GM23338 (cell line): ENCODE measurements at regions not wholly inside any gene's neighbourhood (a gene's known extent, or its start where the extent isn't known, plus 50 kb on each side); places are given as distances from the start of the nearest gene placed in this dataset.

Experiments
- ATAC-seq: fragments of 200-7000 bp; cut with Tn5 transposase; 3 replicates; pipeline ENCODE4 v1.9.1; 2020
- DNase-seq: peaks from one replicate; pipeline ENCODE4 v3.0.0-alpha.2; 2015; ENCODE audit warnings: low spot score
- H2AFZ ChIP-seq: fragments of 200-600 bp; sonication (generic); 2 replicates; pipeline ENCODE4 v1.8.0; 2016; ENCODE audit warnings: antibody characterized with exemption, mild to moderate bottlenecking, moderate library complexity
- H3F3A ChIP-seq: fragments of 200-600 bp; sonication (generic); replicated peaks from 2 replicates; pipeline ENCODE4 v1.8.0; 2017; ENCODE audit warnings: antibody characterized with exemption, mixed run types, low read depth
- H3K27ac ChIP-seq: fragments of 200-600 bp; sonication (generic); 2 replicates; pipeline ENCODE4 v1.6.1; 2016; ENCODE audit warnings: low read depth
- H3K27me3 ChIP-seq: fragments of 200-600 bp; sonication (generic); 2 replicates; pipeline ENCODE4 v1.8.0; 2016; ENCODE audit warnings: mild to moderate bottlenecking, mixed run types, moderate library complexity; ENCODE audit not compliant: insufficient read depth
- H3K36me3 ChIP-seq: fragments of 200-600 bp; sonication (generic); 2 replicates; pipeline ENCODE4 v1.8.0; 2016; ENCODE audit warnings: mild to moderate bottlenecking; ENCODE audit not compliant: insufficient read depth
- H3K4me1 ChIP-seq: fragments of 200-600 bp; sonication (generic); 2 replicates; pipeline ENCODE4 v1.8.0; 2016; ENCODE audit warnings: mild to moderate bottlenecking, moderate library complexity; ENCODE audit not compliant: insufficient read depth
- H3K4me2 ChIP-seq: fragments of 200-600 bp; sonication (generic); 2 replicates; pipeline ENCODE4 v1.7.1; 2017; ENCODE audit warnings: mixed run types
- H3K4me3 ChIP-seq: fragments of 200-600 bp; sonication (generic); 2 replicates; pipeline ENCODE4 v1.6.1; 2016; ENCODE audit warnings: mixed run types
- H3K79me2 ChIP-seq: fragments of 200-600 bp; sonication (generic); replicated peaks from 2 replicates; pipeline ENCODE4 v1.8.0; 2017; ENCODE audit warnings: mild to moderate bottlenecking; ENCODE audit not compliant: insufficient read depth
- H3K9me2 ChIP-seq: fragments of 200-600 bp; sonication (generic); 2 replicates; pipeline ENCODE4 v1.8.0; 2017; ENCODE audit not compliant: insufficient read depth
- H4K20me1 ChIP-seq: fragments of 200-600 bp; sonication (generic); replicated peaks from 2 replicates; pipeline ENCODE4 v1.8.0; 2017; ENCODE audit warnings: mild to moderate bottlenecking; ENCODE audit not compliant: insufficient read depth
- H3K27ac Mint-ChIP-seq: 2 replicates; pipeline ENCODE4 v1.8.0; 2020; ENCODE audit warnings: inconsistent platforms, mild to moderate bottlenecking, moderate library complexity, mixed read lengths
- H3K27me3 Mint-ChIP-seq: 3 replicates; pipeline ENCODE4 v1.8.0; 2022; ENCODE audit warnings: low read depth, mild to moderate bottlenecking, moderate library complexity, mixed read lengths, inconsistent platforms; ENCODE audit not compliant: insufficient read depth, poor library complexity
- H3K36me3 Mint-ChIP-seq: 3 replicates; pipeline ENCODE4 v1.8.0; 2021; ENCODE audit warnings: low read depth, mild to moderate bottlenecking, inconsistent platforms, moderate library complexity, mixed read lengths
- H3K4me1 Mint-ChIP-seq: 3 replicates; pipeline ENCODE4 v1.8.0; 2020; ENCODE audit warnings: mild to moderate bottlenecking, inconsistent platforms, mixed read lengths
- H3K4me3 Mint-ChIP-seq: 3 replicates; pipeline ENCODE4 v1.8.0; 2021; ENCODE audit warnings: moderate library complexity, mild to moderate bottlenecking, inconsistent platforms, mixed read lengths
- H3K9me3 Mint-ChIP-seq: 3 replicates; pipeline ENCODE4 v1.8.0; 2020; ENCODE audit warnings: moderate library complexity, mild to moderate bottlenecking, inconsistent platforms, mixed read lengths
- CREB1 ChIP-seq: fragments of 250-450 bp; sonication (Bioruptor Pico); IDR thresholded peaks from 2 replicates; pipeline ENCODE4 v1.5.0; 2020; ENCODE audit warnings: low read depth, mild to moderate bottlenecking, moderate library complexity
- EZH2 ChIP-seq: fragments of 200-600 bp; sonication (generic); IDR thresholded peaks from one replicate; pipeline ENCODE4 v1.8.0; 2017; ENCODE audit warnings: antibody characterized with exemption, mild to moderate bottlenecking, low read depth; ENCODE audit not compliant: unreplicated experiment
- EZH2phosphoT487 ChIP-seq: fragments of 200-600 bp; sonication (generic); IDR thresholded peaks from one replicate; pipeline ENCODE4 v1.8.1; 2018; ENCODE audit warnings: antibody characterized with exemption; ENCODE audit not compliant: unreplicated experiment
- JUNB ChIP-seq: IDR thresholded peaks from one replicate; pipeline ENCODE4 v1.6.1; 2016; ENCODE audit warnings: antibody characterized with exemption; ENCODE audit not compliant: unreplicated experiment
- NANOG ChIP-seq: IDR thresholded peaks from 2 replicates; pipeline ENCODE4 v1.6.1; 2016; ENCODE audit warnings: antibody characterized with exemption, borderline replicate concordance
- TF ChIP-seq, protein P1 (sequence below): IDR thresholded peaks from one replicate; pipeline ENCODE4 v1.6.1; 2018; ENCODE audit warnings: antibody characterized with exemption; ENCODE audit not compliant: unreplicated experiment
- TF ChIP-seq, protein P2 (sequence below): IDR thresholded peaks from 2 replicates; pipeline ENCODE4 v1.6.1; 2016; ENCODE audit warnings: antibody characterized with exemption
- TF ChIP-seq, protein P3 (sequence below), 2 experiments: fragments of 200-600 bp in 1 of 2; sonication (generic) in 1 of 2; conservative IDR thresholded peaks; 2 replicates each; pipeline versions ENCODE4 v1.5.1 to v1.6.1; 2016 to 2017; ENCODE audit warnings: antibody characterized with exemption in 2 of 2, low read depth in 2 of 2, mild to moderate bottlenecking in 2 of 2, moderate library complexity in 1 of 2

DNA sequence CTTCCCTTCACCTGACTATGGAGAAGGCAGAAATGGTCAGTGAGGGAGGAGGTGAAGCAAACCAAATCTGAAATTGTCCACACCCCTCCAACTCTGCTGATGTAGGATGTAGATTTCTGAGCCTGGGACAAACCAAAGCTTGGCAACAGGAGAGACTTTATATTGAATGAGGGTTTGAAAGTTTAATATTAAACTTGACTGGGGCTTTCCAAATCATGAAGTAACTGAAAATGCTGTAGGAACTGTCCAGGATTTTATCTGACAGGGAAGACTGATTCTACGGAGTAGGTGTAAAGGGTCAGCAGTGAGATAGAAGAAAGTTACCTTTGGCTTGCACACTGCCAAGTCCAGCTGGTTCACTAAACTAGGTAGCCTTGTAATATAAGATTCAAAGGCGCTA lies 194.5 kb downstream of the TDRD15 start (continued):
- TF ChIP-seq NANOG = no peak
- no peak for TF ChIP-seq JUNB
- TF ChIP-seq EZH2phosphoT487 = no peak

DNA sequence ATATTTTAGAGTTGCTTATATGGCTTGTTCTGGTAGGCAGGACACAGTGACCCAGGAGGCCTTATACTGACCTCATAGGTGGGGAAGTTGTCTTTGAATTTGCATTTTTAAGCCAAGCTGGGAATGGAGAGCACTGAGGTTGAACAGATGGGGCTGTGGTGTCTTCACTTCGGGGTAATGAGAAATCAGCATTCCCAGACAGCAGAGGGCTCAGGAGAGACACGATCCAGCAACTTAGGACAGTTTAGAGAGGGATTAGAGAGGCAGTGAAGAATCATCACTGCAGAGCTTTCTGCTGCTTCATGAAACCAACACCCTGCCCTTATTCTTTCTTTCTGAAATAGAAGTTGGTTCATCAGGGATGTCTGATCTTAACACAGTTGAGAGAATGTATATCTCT lies 202.4 kb downstream of the TDRD15 start:
- ATAC-seq (peak; percentile 28; the same call in 1 of the 3 replicates), DNase-seq (no peak)

DNA sequence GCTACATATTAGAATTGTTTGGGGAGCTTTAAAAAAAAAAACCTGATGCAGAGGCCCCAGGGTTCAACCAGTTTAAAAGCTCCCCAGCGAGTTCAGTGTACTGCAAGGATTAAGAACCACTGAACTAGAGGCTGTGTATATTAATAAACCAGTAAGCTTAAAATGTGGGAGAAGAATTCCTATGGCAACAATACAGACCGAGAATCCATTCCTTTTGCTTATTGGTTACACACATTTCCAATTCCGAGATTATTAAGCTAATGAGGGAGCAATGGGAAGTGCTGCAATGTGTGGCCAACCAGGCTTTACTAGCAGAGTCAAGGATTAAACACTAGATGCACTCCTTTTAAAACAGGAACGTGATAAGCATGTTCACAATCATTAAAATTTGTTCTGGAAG lies 204.4 kb downstream of the TDRD15 start:
- Mint-ChIP-seq H3K9me3 (peaks cover 3% of the 10 kb centered on the region; the same call in 1 of the 3 replicates), H3K4me3 (no peak overlapping the region), H3K27me3 (no peaks in the 10 kb centered on the region), H3K27ac (no peak overlapping the region), H3K4me1 (peaks cover 8% of the 10 kb centered on the region; the same call in 2 of the 3 replicates), H3K36me3 (no peaks in the 10 kb centered on the region)
- Histone ChIP-seq H3K79me2 (no peaks in the 10 kb centered on the region), H3K4me1 (no peaks in the 10 kb centered on the region), H3F3A (no peaks in the 10 kb centered on the region), H3K27ac (no peak overlapping the region), H3K9me2 (no peaks in the 10 kb centered on the region), H3K36me3 (no peaks in the 10 kb centered on the region), H3K4me2 (no peak overlapping the region), H2AFZ (no peak overlapping the region), H3K4me3 (no peak overlapping the region), H3K27me3 (no peaks in the 10 kb centered on the region), H4K20me1 (no peaks in the 10 kb centered on the region)
- DNase-seq (no peak), ATAC-seq (no peak)
- TF ChIP-seq EZH2 (no peak), CREB1 (CRISPR knock-in tag) (no peak), NANOG (no peak)
- TF ChIP-seq, protein P1, sequence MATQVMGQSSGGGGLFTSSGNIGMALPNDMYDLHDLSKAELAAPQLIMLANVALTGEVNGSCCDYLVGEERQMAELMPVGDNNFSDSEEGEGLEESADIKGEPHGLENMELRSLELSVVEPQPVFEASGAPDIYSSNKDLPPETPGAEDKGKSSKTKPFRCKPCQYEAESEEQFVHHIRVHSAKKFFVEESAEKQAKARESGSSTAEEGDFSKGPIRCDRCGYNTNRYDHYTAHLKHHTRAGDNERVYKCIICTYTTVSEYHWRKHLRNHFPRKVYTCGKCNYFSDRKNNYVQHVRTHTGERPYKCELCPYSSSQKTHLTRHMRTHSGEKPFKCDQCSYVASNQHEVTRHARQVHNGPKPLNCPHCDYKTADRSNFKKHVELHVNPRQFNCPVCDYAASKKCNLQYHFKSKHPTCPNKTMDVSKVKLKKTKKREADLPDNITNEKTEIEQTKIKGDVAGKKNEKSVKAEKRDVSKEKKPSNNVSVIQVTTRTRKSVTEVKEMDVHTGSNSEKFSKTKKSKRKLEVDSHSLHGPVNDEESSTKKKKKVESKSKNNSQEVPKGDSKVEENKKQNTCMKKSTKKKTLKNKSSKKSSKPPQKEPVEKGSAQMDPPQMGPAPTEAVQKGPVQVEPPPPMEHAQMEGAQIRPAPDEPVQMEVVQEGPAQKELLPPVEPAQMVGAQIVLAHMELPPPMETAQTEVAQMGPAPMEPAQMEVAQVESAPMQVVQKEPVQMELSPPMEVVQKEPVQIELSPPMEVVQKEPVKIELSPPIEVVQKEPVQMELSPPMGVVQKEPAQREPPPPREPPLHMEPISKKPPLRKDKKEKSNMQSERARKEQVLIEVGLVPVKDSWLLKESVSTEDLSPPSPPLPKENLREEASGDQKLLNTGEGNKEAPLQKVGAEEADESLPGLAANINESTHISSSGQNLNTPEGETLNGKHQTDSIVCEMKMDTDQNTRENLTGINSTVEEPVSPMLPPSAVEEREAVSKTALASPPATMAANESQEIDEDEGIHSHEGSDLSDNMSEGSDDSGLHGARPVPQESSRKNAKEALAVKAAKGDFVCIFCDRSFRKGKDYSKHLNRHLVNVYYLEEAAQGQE = no peak
- TF ChIP-seq, protein P2, sequence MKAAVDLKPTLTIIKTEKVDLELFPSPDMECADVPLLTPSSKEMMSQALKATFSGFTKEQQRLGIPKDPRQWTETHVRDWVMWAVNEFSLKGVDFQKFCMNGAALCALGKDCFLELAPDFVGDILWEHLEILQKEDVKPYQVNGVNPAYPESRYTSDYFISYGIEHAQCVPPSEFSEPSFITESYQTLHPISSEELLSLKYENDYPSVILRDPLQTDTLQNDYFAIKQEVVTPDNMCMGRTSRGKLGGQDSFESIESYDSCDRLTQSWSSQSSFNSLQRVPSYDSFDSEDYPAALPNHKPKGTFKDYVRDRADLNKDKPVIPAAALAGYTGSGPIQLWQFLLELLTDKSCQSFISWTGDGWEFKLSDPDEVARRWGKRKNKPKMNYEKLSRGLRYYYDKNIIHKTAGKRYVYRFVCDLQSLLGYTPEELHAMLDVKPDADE = no peak

More for the DNA sequence above, 202.4 kb downstream of the TDRD15 start:
- Mint-ChIP-seq H3K4me3 (no peak overlapping the region), H3K27me3 (no peaks in the 10 kb centered on the region), H3K9me3 (peaks cover 3% of the 10 kb centered on the region; the same call in 1 of the 3 replicates), H3K4me1 (no peaks in the 10 kb centered on the region), H3K27ac (no peak overlapping the region), H3K36me3 (no peaks in the 10 kb centered on the region)
- no peaks in the 10 kb centered on the region for H3F3A ChIP-seq
- TF ChIP-seq, protein P1 = no peak
- TF ChIP-seq, protein P3, sequence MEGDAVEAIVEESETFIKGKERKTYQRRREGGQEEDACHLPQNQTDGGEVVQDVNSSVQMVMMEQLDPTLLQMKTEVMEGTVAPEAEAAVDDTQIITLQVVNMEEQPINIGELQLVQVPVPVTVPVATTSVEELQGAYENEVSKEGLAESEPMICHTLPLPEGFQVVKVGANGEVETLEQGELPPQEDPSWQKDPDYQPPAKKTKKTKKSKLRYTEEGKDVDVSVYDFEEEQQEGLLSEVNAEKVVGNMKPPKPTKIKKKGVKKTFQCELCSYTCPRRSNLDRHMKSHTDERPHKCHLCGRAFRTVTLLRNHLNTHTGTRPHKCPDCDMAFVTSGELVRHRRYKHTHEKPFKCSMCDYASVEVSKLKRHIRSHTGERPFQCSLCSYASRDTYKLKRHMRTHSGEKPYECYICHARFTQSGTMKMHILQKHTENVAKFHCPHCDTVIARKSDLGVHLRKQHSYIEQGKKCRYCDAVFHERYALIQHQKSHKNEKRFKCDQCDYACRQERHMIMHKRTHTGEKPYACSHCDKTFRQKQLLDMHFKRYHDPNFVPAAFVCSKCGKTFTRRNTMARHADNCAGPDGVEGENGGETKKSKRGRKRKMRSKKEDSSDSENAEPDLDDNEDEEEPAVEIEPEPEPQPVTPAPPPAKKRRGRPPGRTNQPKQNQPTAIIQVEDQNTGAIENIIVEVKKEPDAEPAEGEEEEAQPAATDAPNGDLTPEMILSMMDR (conservative IDR thresholded peaks at IDR 0.05; ENCODE audit: low read depth in 2 of 2) = peak in 1 of 2 experiments; percentile 22; a peak in 2 of 4 replicates
- no peaks in the 10 kb centered on the region for H3K79me2 ChIP-seq
- H3K27ac ChIP-seq = no peak overlapping the region
- H3K27me3 ChIP-seq = no peaks in the 10 kb centered on the region
- H3K36me3 ChIP-seq = no peaks in the 10 kb centered on the region
- H2AFZ ChIP-seq = no peak overlapping the region
- no peaks in the 10 kb centered on the region for H4K20me1 ChIP-seq
- no peak overlapping the region for H3K4me3 ChIP-seq
- H3K4me1 ChIP-seq = no peaks in the 10 kb centered on the region
- no peaks in the 10 kb centered on the region for H3K9me2 ChIP-seq
- no peak overlapping the region for H3K4me2 ChIP-seq
